ENCODE measurements at regions not wholly inside any gene's neighbourhood (a gene's known extent, or its start where the extent isn't known, plus 50 kb on each side); places are given as distances from the start of the nearest gene placed in this dataset.

GRCh38 chr17:72008236-72008876 lies 112.5 kb upstream of the SOX9 start:
- TF ChIP-seq POLR2A (IDR thresholded peaks at IDR 0.05) (no peak), CTCF (IDR thresholded peaks at IDR 0.05) (no peak)

All from Peyer's patch (tissue), 4 donors.